ENCODE measurements at regions not wholly inside any gene's neighbourhood (a gene's known extent, or its start where the extent isn't known, plus 50 kb on each side); places are given as distances from the start of the nearest gene placed in this dataset.

GRCh38 chr7:131848033-131848432 lies 291.6 kb upstream of the PODXL start:
- Histone ChIP-seq H3K36me3 (ENCODE audit: insufficient read depth, low read length) (no peaks in the 10 kb centered on the region), H3K9ac (ENCODE audit: low read depth, low read length) (no peak overlapping the region), H3K4me3 (ENCODE audit: low read depth in 1 of 2, low read length in 2 of 2) (no peak overlapping the region), H2AFZ (ENCODE audit: low read depth, low read length) (no peak overlapping the region), H3K9me3 (ENCODE audit: insufficient read depth, low read length, severe bottlenecking) (no peaks in the 10 kb centered on the region), H3K79me2 (ENCODE audit: insufficient read depth, low read length) (no peaks in the 10 kb centered on the region), H3K4me2 (ENCODE audit: insufficient read depth, low read length) (no peak overlapping the region), H3K27me3 (ENCODE audit: insufficient read depth, low read length, poor library complexity) (no peaks in the 10 kb centered on the region), H3K4me1 (ENCODE audit: insufficient read depth, low read length) (no peaks in the 10 kb centered on the region), H4K20me1 (ENCODE audit: insufficient read depth, low read length) (no peaks in the 10 kb centered on the region), H3K27ac (ENCODE audit: low read length) (no peak overlapping the region)
- ATAC-seq (ENCODE audit: insufficient read depth, low read depth), result no peak
- DNase-seq, result no peak
- TF ChIP-seq EZH2 (IDR thresholded peaks at IDR 0.05; ENCODE audit: borderline replicate concordance, low read depth, low read length, severe bottlenecking), result no peak
- TF ChIP-seq CTCF (IDR thresholded peaks at IDR 0.05; ENCODE audit: borderline replicate concordance, extremely low read depth, low read length, poor library complexity, severe bottlenecking), result no peak

- Histone ChIP-seq H2AFZ (ENCODE audit: low read depth, low read length) (no peak overlapping the region), H3K4me3 (ENCODE audit: low read depth in 1 of 2, low read length in 2 of 2) (no peak overlapping the region), H3K4me2 (ENCODE audit: insufficient read depth, low read length) (no peak overlapping the region), H3K27me3 (ENCODE audit: insufficient read depth, low read length, poor library complexity) (no peaks in the 10 kb centered on the region), H3K79me2 (ENCODE audit: insufficient read depth, low read length) (no peaks in the 10 kb centered on the region), H3K9me3 (ENCODE audit: insufficient read depth, low read length, severe bottlenecking) (no peaks in the 10 kb centered on the region), H3K9ac (ENCODE audit: low read depth, low read length) (no peak overlapping the region), H4K20me1 (ENCODE audit: insufficient read depth, low read length) (no peaks in the 10 kb centered on the region), H3K4me1 (ENCODE audit: insufficient read depth, low read length) (no peaks in the 10 kb centered on the region), H3K27ac (ENCODE audit: low read length) (no peak overlapping the region), H3K36me3 (ENCODE audit: insufficient read depth, low read length) (no peaks in the 10 kb centered on the region)
- ATAC-seq (ENCODE audit: insufficient read depth, low read depth) (no peak), DNase-seq (no peak)
- no peak for TF ChIP-seq EZH2 (IDR thresholded peaks at IDR 0.05; ENCODE audit: borderline replicate concordance, low read depth, low read length, severe bottlenecking)
- TF ChIP-seq CTCF (IDR thresholded peaks at IDR 0.05; ENCODE audit: borderline replicate concordance, extremely low read depth, low read length, poor library complexity, severe bottlenecking), result no peak
These were observed 289.3 kb upstream of the PODXL start for GRCh38 chr7:131845573-131846314.

- no peak for DNase-seq
- Histone ChIP-seq H3K36me3 (ENCODE audit: insufficient read depth, low read length) (no peaks in the 10 kb centered on the region), H3K4me1 (ENCODE audit: insufficient read depth, low read length) (no peaks in the 10 kb centered on the region), H3K27me3 (ENCODE audit: insufficient read depth, low read length, poor library complexity) (peaks cover 5% of the 10 kb centered on the region), H3K9ac (ENCODE audit: low read depth, low read length) (no peak overlapping the region), H3K79me2 (ENCODE audit: insufficient read depth, low read length) (no peaks in the 10 kb centered on the region), H4K20me1 (ENCODE audit: insufficient read depth, low read length) (no peaks in the 10 kb centered on the region), H3K4me3 (ENCODE audit: low read depth in 1 of 2, low read length in 2 of 2) (no peak overlapping the region), H3K9me3 (ENCODE audit: insufficient read depth, low read length, severe bottlenecking) (no peaks in the 10 kb centered on the region), H3K4me2 (ENCODE audit: insufficient read depth, low read length) (no peak overlapping the region), H3K27ac (ENCODE audit: low read length) (no peak overlapping the region), H2AFZ (ENCODE audit: low read depth, low read length) (no peak overlapping the region)
- TF ChIP-seq EZH2 (IDR thresholded peaks at IDR 0.05; ENCODE audit: borderline replicate concordance, low read depth, low read length, severe bottlenecking) (no peak), CTCF (IDR thresholded peaks at IDR 0.05; ENCODE audit: borderline replicate concordance, extremely low read depth, low read length, poor library complexity, severe bottlenecking) (no peak)
- no peak for ATAC-seq (ENCODE audit: insufficient read depth, low read depth)
These were observed 287.9 kb upstream of the PODXL start for GRCh38 chr7:131844369-131844768.
